SK-N-SH (cell line): ENCODE measurements at regions not wholly inside any gene's neighbourhood (a gene's known extent, or its start where the extent isn't known, plus 50 kb on each side); places are given as distances from the start of the nearest gene placed in this dataset.

Experiments used
- CTCF ChIA-PET: fragments of 300-600, 350-600 bp; formaldehyde crosslinking; extraction: SDS; loops from one replicate; lab custom pipeline; 2021; lab: Yijun Ruan, JAX
- POLR2A ChIA-PET: fragments of 350-600 bp; sonication (Branson Sonifier 250); formaldehyde crosslinking; extraction: SDS; loops from one replicate; lab custom pipeline; 2020; ENCODE audit warnings: antibody characterized with exemption, inconsistent platforms; lab: Yijun Ruan, JAX
- DNase-seq: peaks from one replicate; pipeline ENCODE4 v3.0.0; 2012
- H2AFZ ChIP-seq: fragments of 200-600 bp; sonication (generic); 2 replicates; pipeline ENCODE4 v1.8.1; 2016; ENCODE audit warnings: antibody characterized with exemption, mild to moderate bottlenecking, low read depth
- H3F3A ChIP-seq: fragments of 200-600 bp; sonication (generic); replicated peaks from 2 replicates; pipeline ENCODE3; 2016; ENCODE audit warnings: antibody characterized with exemption, mild to moderate bottlenecking; ENCODE audit not compliant: insufficient read depth
- H3K27ac ChIP-seq, 2 experiments: fragments of 200-500 bp in 1 of 2; fragments of 200-600 bp in 1 of 2; sonication (Bioruptor generic) in 1 of 2; sonication (generic), shearing (Covaris generic) in 1 of 2; 2 replicates each; pipeline versions ENCODE4 v1.5.1 to v1.6.1; 2014 to 2016; ENCODE audit warnings: low read depth in 2 of 2, inconsistent platforms in 1 of 2, low read length in 1 of 2, mild to moderate bottlenecking in 1 of 2, mixed read lengths in 1 of 2
- H3K27me3 ChIP-seq: fragments of 200-600 bp; sonication (generic), shearing (Covaris generic); 2 replicates; pipeline ENCODE4 v1.6.1; 2016; ENCODE audit warnings: mixed run types; ENCODE audit not compliant: insufficient read depth
- H3K36me3 ChIP-seq, 2 experiments: fragments of 200-500 bp in 1 of 2; fragments of 200-600 bp in 1 of 2; sonication (Bioruptor generic) in 1 of 2; sonication (generic) in 1 of 2; replicated peaks in 1 of 2; 2 replicates each; pipeline versions ENCODE3 to v1.5.1; 2014 to 2016; ENCODE audit warnings: low read length in 1 of 2, mild to moderate bottlenecking in 1 of 2; ENCODE audit not compliant: insufficient read depth in 2 of 2, control insufficient read depth in 1 of 2
- H3K4me1 ChIP-seq, 2 experiments: fragments of 200-500 bp in 1 of 2; fragments of 200-600 bp in 1 of 2; sonication (Bioruptor generic) in 1 of 2; sonication (generic), shearing (Covaris generic) in 1 of 2; 2 replicates each; pipeline versions ENCODE4 v1.5.1 to v1.6.1; 2014 to 2016; ENCODE audit warnings: low read depth in 1 of 2, low read length in 1 of 2, mixed run types in 1 of 2; ENCODE audit not compliant: insufficient read depth in 2 of 2, control insufficient read depth in 1 of 2
- H3K4me2 ChIP-seq: fragments of 200-600 bp; sonication (generic), shearing (Covaris generic); 2 replicates; pipeline ENCODE4 v1.6.1; 2017; ENCODE audit warnings: mixed run types
- H3K4me3 ChIP-seq, 2 experiments: fragments of 200-500 bp in 1 of 2; fragments of 200-600 bp in 1 of 2; sonication (Bioruptor generic) in 1 of 2; sonication (generic), shearing (Covaris generic) in 1 of 2; 2 replicates each; pipeline versions ENCODE4 v1.5.1 to v1.8.1; 2014 to 2016; ENCODE audit warnings: low read depth in 2 of 2, inconsistent platforms in 1 of 2, low read length in 1 of 2, mild to moderate bottlenecking in 1 of 2, mixed read lengths in 1 of 2, moderate library complexity in 1 of 2
- H3K79me2 ChIP-seq: fragments of 200-600 bp; sonication (generic); 2 replicates; pipeline ENCODE4 v1.8.1; 2017; ENCODE audit warnings: mild to moderate bottlenecking; ENCODE audit not compliant: insufficient read depth
- H3K9ac ChIP-seq: fragments of 200-600 bp; sonication (generic); 2 replicates; pipeline ENCODE4 v1.6.1; 2017; ENCODE audit warnings: mixed run types
- H3K9me2 ChIP-seq: fragments of 200-600 bp; sonication (generic); 2 replicates; pipeline ENCODE4 v1.6.1; 2017; ENCODE audit warnings: mixed run types
- H3K9me3 ChIP-seq: fragments of 200-600 bp; sonication (generic); 2 replicates; pipeline ENCODE4 v1.6.1; 2017; ENCODE audit warnings: mixed run types, mild to moderate bottlenecking, moderate library complexity
- H4K20me1 ChIP-seq: fragments of 200-600 bp; sonication (generic); 2 replicates; pipeline ENCODE4 v1.6.1; 2017; ENCODE audit warnings: mild to moderate bottlenecking, mixed run types; ENCODE audit not compliant: insufficient read depth
- CTCF ChIP-seq: fragments of 200-600 bp; sonication (generic); IDR thresholded peaks from 2 replicates; pipeline ENCODE4 v1.6.1; 2017; ENCODE audit warnings: antibody characterized with exemption, mild to moderate bottlenecking, moderate library complexity
- FOSL2 ChIP-seq: IDR thresholded peaks from 2 replicates; pipeline ENCODE4 v1.4.0; 2012; ENCODE audit warnings: low read depth, mild to moderate bottlenecking, moderate library complexity, borderline replicate concordance
- FOXJ3 ChIP-seq: sonication (generic); formaldehyde crosslinking; IDR thresholded peaks from 2 replicates; pipeline ENCODE4 v1.5.1; 2020; ENCODE audit warnings: mild to moderate bottlenecking, missing genetic modification reagents
- FOXM1 ChIP-seq: IDR thresholded peaks from 2 replicates; pipeline ENCODE4 v1.4.0; 2012; ENCODE audit warnings: low read depth, mild to moderate bottlenecking
- GABPA ChIP-seq: IDR thresholded peaks from 2 replicates; pipeline ENCODE4 v1.4.0; 2012; ENCODE audit warnings: low read depth, mild to moderate bottlenecking
- GATA2 ChIP-seq: sonication (generic); formaldehyde crosslinking; IDR thresholded peaks from 2 replicates; pipeline ENCODE4 v1.5.0; 2020; ENCODE audit warnings: mild to moderate bottlenecking, missing genetic modification reagents
- IRF3 ChIP-seq: fragments of 150-350 bp; IDR thresholded peaks from 2 replicates; pipeline ENCODE4 v1.6.1; 2016; ENCODE audit warnings: mild to moderate bottlenecking, low read depth, low read length
- MAX ChIP-seq: IDR thresholded peaks from 2 replicates; pipeline ENCODE4 v1.4.0; 2012; ENCODE audit warnings: low read depth
- MEF2A ChIP-seq: IDR thresholded peaks from 2 replicates; pipeline ENCODE4 v1.4.0; 2012; ENCODE audit warnings: low read depth, borderline replicate concordance
- MXI1 ChIP-seq: IDR thresholded peaks from 2 replicates; pipeline ENCODE4 v1.6.1; 2012; ENCODE audit warnings: mild to moderate bottlenecking, low read depth, low read length, improper control_type of control experiment
- NRF1 ChIP-seq: IDR thresholded peaks from 2 replicates; pipeline ENCODE4 v1.6.1; 2012; ENCODE audit warnings: low read depth, mild to moderate bottlenecking, low read length
- POLR2AphosphoS5 ChIP-seq: IDR thresholded peaks from 2 replicates; pipeline ENCODE4 v1.6.1; 2012; ENCODE audit warnings: low read depth, low read length
- RAD21 ChIP-seq: IDR thresholded peaks from 2 replicates; pipeline ENCODE4 v1.6.1; 2012; ENCODE audit warnings: mild to moderate bottlenecking, low read length
- REST ChIP-seq: IDR thresholded peaks from 2 replicates; pipeline ENCODE4 v1.6.1; 2012; ENCODE audit warnings: mild to moderate bottlenecking, low read depth, low read length, moderate library complexity
- TAF1 ChIP-seq: IDR thresholded peaks from 2 replicates; pipeline ENCODE4 v1.6.1; 2012; ENCODE audit warnings: low read depth, mild to moderate bottlenecking, low read length, moderate library complexity, borderline replicate concordance
- TEAD4 ChIP-seq: IDR thresholded peaks from 2 replicates; pipeline ENCODE4 v1.4.0; 2012; ENCODE audit warnings: mild to moderate bottlenecking, borderline replicate concordance; ENCODE audit not compliant: insufficient read depth
- USF2 ChIP-seq: fragments of 150-350 bp; IDR thresholded peaks from 2 replicates; pipeline ENCODE4 v1.6.1; 2017; ENCODE audit warnings: antibody characterized with exemption, low read length, low read depth, borderline replicate concordance
- ZBTB33 ChIP-seq: IDR thresholded peaks from 2 replicates; pipeline ENCODE4 v1.4.0; 2012; ENCODE audit warnings: low read depth, borderline replicate concordance
- WGBS: methylation state at CpG from one replicate; pipeline ENCODE4 v1.1.6; 2017; ENCODE audit warnings: low lambda C conversion rate; 5-methylcytosine and 5-hydroxymethylcytosine counted together

- no peak for TF ChIP-seq MEF2A
Measured at GRCh38 chr17:77493901-77494663, 353.3 kb downstream of the SEC14L1 start (continued).

- WGBS, result 49% methylated on average over 18 of the region's 18 CpGs
- ChIA-PET CTCF (interaction anchor here (0.6 to 21.9 kb wide), 63 partner anchors 8 to 595 kb away, joined by 3 to 566 read pairs (median 5); no protein-coding TSS in a partner anchor), POLR2A (interaction anchor here (1.1 to 1.2 kb wide), 3 partner anchors 61 to 65 kb away, joined by 3 to 4 read pairs (median 3); no protein-coding TSS in a partner anchor)
- peaks cover 4% of the 10 kb centered on the region in 2 experiments; a peak in 2 of 4 replicates for H3K4me1 ChIP-seq
- H3K9me3 ChIP-seq, result no peaks in the 10 kb centered on the region
- H2AFZ ChIP-seq, result no peak overlapping the region
- no peak overlapping the region for H3K9ac ChIP-seq
- no peaks in the 10 kb centered on the region for H3K27me3 ChIP-seq
- H4K20me1 ChIP-seq, result peaks cover 6% of the 10 kb centered on the region; the same call in 1 of the 2 replicates
- H3K4me2 ChIP-seq, result peak overlapping the region; percentile 11; the same call in 1 of the 2 replicates
- DNase-seq, result peak; percentile 96
- no peaks in the 10 kb centered on the region for H3K79me2 ChIP-seq
- H3K9me2 ChIP-seq, result no peaks in the 10 kb centered on the region
- no peak overlapping the region; a peak in 1 of 4 replicates for H3K4me3 ChIP-seq
- H3K36me3 ChIP-seq, result peaks cover 50 to 63% of the 10 kb centered on the region in 2 experiments
- peaks cover 19% of the 10 kb centered on the region for H3F3A ChIP-seq
- peak overlapping the region; percentile 18 to 29; a peak in 2 of 4 replicates for H3K27ac ChIP-seq
- peak; percentile 59; the same call in 1 of the 2 replicates for TF ChIP-seq MAX
- no peak for TF ChIP-seq FOSL2
- TF ChIP-seq USF2, result no peak
- no peak for TF ChIP-seq TAF1
- peak; percentile 39 for TF ChIP-seq MXI1
- TF ChIP-seq REST, result no peak
- no peak for TF ChIP-seq GABPA
- no peak for TF ChIP-seq NRF1
- no peak for TF ChIP-seq ZBTB33
- no peak for TF ChIP-seq TEAD4
- TF ChIP-seq RAD21, result peak; percentile 100
- TF ChIP-seq GATA2 (CRISPR knock-in tag), result no peak
- peak; percentile 100 for TF ChIP-seq CTCF
- TF ChIP-seq IRF3, result no peak
- TF ChIP-seq FOXJ3 (CRISPR knock-in tag), result no peak
- TF ChIP-seq POLR2AphosphoS5, result no peak
- TF ChIP-seq FOXM1, result no peak; the same call in 1 of the 2 replicates
Measured at GRCh38 chr17:77494664-77495435, 354.1 kb downstream of the SEC14L1 start.
